ENCODE measurements at regions not wholly inside any gene's neighbourhood (a gene's known extent, or its start where the extent isn't known, plus 50 kb on each side); places are given as distances from the start of the nearest gene placed in this dataset.
A peak's percentile ranks its signal among the peaks of the same experiment; 100 is the strongest.

DNA sequence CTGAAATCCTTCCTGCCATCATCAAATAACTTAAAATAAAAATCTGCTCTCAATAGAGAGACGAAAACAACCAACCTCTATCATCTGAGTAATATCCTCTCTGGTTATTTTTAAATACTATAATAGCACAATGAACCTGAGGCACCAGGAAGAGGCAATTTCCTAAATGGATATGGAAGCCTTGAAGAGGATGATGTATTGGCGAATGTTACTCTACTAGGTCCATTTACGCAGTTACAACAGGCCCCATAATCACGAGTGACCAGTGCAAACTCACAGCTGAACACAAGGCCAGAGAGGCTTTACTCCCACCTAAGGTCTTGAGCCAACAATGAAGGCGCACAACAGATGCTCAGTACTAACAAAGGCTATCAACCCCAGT lies 678.8 kb upstream of the NR3C2 start:
- DNase-seq (ENCODE audit: low read depth) = no peak

DNA sequence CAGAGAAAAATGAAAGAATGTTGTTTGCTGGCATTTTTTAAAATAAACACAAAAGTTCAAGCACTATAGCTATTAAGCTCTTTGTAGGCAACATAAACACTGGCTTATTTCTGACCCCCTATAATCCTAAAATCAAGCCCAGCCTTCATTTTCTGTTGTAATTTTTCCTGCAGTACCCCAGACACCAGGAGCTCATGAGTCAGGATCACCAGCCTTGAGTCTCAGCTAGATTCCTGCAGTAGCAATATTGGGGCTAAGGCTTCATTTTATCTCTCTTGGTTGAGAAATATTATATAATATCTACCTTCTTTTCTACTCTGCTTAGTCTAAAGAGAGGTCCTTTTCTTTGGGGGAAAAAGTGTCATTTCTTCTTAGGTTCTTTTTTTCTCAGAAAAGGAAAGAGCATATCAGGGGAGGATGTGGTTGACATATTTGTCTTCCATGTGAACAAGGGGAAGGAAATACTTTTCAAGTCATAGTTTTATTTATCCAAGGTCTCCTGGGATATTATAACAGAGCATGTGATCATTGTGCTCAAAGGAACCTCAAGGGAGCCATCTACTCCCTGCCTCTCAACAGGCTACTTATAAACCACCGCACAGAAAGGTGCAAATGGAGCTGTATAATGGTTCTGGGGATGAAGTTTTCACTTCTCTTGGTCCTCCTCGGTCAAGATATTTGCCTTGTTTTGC lies 678.3 kb upstream of the NR3C2 start:
- DNase-seq (ENCODE audit: low read depth) = no peak

DNA sequence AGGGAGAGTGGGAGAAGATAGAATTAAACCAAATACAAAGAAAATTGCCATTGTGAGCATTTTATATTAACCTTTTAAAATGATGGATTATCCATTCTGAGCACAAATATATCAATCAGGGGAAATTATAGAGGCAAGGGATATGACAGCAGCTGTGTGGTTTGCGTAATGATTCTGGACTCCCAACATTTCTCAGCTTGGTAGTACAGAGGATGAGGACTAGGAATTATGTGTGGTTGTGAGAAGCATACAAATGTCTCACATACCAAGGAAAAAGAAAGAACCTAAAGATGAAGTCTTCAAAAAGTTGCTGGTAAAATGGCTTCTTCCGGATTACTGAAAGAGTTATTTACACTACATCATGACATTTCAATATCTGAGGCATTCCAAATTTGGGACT lies 674.6 kb upstream of the NR3C2 start:
- no peak for DNase-seq (ENCODE audit: low read depth)

DNA sequence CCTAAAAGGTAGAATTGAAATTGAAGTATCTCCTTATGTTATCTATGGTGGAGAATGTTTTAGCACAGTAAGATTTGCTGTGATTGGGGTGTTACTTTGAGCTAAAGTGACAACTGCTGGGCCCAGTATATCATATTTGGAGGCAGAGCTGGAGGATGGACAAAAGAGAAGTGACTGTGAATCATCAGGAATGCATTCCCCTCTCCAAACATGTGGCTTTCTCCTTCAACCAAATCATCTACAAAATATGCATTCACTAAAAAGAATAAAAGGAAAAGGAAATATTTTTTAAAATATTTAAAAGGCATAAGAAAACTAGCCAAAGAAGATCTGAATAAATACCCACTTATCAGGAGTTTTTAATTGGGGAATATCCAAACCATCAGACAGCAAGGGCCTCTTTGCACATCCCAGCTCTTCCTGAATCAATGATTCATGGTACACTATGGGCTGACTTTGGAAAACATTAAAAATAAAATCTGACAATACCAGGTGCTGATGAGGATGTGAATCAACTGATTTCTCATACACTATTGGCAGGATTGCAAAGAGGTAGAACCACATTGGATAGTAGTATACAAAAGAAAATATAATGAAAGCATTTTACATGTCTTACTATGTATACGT lies 671.7 kb upstream of the NR3C2 start:
- DNase-seq (ENCODE audit: low read depth) = peak; percentile 57

DNA sequence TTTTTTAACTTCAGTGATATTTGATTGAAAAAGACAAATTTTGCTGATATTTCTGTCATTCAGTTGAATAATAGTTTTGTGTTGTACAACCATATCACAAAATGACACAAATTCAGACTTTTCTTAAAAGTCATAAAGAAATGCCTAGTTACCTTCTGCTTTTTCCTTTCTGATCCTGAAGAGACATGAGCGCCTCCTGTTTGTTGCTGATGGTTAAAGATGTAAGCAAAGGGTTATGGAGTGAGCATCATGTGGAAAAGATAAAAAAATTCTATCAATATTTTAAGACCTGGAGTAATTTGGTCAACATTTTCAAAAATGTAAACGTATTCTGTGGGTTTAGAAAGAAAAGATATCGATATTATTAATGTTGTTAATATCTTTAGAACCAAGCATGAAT lies 669.9 kb upstream of the NR3C2 start:
- DNase-seq (ENCODE audit: low read depth) = no peak

DNA sequence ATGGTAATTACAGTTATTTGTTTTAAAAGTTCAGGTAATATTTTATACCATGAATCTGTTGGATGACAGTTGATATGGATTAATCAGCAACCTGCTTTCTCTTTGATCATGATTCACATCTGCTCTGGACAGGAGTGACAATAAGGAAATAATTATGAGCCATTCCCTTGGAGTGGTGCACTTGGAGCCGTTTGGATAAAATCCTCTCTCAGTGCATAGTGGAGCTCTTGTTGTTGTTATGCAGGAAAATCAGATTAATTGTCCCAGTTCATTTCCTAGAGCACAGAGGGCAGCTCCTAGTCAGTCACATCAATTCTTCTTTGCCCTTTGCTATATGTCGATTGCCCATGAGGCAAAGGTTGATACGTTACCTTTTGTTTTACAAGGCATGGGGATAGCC lies 668.3 kb upstream of the NR3C2 start:
- DNase-seq (ENCODE audit: low read depth) = no peak

DNA sequence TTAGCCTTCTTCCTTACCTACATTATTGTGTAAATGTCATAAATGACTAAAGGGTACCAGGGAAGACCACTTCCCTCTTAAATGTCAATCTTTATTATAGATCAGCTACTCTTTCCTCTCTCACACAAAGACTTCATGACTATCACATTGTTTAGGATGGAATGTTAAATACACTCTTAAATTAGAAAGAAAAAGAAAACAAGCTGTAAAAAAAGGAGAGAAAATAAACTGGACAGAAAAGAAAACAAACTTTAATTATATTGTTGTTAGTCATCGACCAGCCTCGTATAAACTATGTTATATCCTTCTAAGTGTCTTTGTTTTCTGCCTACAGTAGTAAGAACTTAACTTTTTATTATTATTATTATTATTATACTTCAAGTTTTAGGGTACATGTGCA lies 666.4 kb upstream of the NR3C2 start:
- DNase-seq (ENCODE audit: low read depth) = no peak

DNA sequence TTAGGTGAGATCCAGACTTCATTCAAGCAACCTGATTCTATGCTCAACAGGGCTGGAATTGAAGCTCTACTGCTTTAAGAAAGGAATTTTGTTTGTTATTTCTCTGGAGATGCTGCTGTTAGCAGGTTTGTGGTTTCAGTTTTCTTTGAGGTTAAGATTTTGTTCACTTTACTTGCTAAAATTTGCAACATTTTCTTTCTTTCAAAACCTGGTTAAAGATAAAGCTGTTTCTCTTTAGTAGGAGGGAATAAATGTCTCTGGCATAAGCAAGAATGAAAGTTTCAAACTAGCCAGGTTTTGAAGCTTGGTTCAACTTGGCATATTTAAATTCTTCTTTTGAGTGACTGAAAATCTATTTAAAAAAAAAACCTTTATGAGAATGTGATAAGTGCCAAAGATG lies 660.6 kb upstream of the NR3C2 start:
- DNase-seq (ENCODE audit: low read depth) = no peak

DNA sequence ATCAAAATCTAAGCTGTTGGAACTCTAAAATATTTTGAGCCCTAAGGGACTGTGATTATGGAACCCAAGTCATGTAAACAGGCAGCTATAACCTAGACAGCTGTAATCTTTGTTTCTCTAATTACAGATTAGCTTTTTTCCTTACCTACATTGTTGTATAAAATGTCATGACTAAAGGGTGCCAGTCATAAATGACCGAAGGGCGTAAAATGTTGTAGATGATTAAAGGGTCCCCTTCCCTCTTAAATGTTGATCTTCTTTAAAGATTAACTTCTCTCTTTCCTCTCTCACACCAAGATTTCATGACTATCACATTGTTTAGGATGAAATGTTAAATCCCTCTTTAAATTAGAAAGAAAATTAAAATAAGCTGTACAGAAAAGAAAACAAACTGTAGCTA lies 659.4 kb upstream of the NR3C2 start:
- no peak for DNase-seq (ENCODE audit: low read depth)

DNA sequence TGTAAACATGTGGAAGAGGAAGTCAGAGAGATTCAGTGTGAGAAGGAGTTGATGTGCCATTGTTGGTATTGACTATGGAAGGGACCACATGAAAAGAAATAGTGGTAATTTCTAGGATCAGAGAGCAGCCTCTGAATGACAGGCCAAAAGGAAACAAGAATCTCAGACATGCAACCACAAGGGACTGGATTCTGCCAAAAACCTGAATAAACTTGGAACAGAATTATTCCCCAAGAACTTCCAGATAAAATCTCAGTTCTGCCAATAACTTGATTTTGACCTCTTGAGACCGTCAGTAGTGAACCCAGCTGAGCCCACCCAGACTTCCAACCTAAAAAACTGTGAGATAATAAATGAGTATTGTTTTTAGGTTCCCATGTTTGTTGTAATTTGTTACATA lies 653.6 kb upstream of the NR3C2 start:
- no peak for DNase-seq (ENCODE audit: low read depth)

DNA sequence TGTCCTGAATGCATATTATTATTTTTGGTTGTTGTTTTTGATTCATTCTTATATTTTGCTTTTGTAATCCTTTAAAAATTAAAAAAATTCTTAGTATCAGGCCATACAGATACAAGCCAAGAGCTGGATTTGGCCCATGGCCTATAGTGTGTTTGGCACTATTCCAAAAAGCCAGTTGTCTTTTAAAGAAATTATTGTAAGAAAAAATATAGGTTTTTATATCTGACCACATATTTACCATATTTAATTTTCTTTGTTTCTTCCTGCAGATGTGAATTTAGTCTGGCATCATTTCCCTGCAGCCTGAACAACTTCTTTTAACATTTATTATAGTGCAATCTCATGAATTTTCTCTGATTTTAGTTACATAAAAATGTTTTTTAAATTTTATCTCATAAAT lies 652.8 kb upstream of the NR3C2 start:
- DNase-seq (ENCODE audit: low read depth) = no peak

DNA sequence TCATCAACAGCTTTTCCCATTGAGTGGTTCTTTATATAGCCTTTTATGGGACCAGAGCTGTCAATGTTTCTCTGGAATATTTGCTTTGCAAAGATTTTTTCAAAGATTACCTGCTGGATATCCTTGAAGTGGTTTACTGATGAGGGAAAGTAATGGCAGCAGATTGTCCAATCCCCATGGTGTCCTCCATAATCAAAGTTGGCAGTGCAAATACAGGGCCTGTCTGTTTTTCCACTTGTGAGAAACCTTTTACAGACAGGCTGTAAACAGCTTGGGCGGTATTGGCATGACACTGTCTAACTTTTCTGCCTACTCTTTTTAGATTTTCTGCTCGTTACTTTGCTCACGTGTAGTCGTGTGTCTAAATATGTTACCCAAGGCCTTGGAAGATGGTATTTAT lies 641.9 kb upstream of the NR3C2 start:
- DNase-seq (ENCODE audit: low read depth) = no peak

DNA sequence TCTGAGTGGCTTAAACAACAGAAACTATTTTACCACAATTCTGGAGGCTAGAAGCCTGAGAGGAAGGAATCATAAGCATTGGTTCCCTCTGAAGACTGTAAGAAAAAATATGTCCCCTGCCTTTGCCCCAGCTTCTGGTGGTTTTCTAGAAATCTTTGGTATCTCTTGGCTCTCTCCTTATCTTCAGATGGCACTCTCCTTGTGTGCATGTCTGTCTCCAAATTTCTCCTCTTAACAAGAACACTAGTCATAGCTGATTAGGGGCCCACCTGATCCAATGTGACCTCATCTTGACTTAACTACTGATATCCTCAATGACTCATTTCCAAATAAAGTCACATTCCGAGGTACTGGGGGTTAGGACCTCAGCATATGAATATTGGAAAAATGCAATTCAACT lies 635.0 kb upstream of the NR3C2 start:
- no peak for DNase-seq (ENCODE audit: low read depth)

DNA sequence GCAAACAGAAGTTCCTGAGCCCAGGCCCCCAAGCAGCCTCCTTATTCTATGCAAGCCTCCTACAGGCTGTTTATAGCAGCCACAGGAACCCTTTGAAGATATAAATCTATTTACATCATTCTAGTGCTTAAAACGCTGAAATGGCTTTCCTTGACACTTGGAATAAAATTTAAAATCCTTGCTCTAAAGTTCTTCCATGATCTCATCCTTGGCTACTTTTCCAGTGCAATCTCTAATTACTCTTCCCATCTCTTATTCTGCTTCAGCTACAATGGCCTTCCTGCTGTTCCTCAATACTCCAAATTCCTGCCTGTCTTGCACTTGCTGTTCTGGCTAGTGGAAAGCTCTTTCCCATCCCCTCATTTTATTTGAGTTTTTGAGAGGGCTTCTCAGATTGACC lies 634.2 kb upstream of the NR3C2 start:
- DNase-seq (ENCODE audit: low read depth) = no peak

DNA sequence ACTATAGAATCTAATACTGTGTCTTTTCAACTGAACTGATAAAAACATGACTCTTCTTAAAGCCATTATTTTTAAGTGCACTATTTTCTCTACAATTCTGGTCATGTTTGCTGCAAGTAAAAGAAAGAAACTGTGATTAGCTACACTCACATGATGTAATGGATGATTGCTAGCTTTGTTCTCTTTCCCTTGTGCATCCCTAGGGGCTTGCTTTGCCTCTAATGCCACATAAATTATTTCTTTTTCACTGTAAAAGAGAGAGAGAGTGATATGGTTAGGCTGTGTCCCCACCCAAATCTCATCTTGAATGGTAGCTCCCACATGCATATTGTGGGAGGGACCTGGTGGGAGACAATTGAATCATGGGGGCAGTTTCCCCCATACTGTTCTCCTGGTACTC lies 630.2 kb upstream of the NR3C2 start:
- DNase-seq (ENCODE audit: low read depth) = no peak

DNA sequence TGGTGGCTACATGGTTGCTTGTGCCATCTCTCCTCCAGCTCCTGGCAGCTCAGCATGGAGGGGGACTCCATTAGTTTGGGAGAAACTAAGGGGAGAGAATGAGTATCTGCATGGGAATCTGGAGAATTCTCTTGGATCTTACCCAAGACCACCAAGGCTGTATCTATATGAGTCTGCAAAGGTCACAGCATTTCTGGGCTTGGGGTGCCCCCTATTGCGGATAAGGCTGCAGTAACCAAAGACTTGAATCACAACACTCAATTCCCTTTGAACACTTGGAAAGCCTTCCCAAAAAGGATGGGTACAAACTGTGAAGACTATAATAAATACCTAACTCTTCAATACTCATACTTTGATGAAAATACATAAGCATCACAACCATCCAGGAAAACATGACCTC lies 623.5 kb upstream of the NR3C2 start:
- DNase-seq (ENCODE audit: low read depth) = no peak

DNA sequence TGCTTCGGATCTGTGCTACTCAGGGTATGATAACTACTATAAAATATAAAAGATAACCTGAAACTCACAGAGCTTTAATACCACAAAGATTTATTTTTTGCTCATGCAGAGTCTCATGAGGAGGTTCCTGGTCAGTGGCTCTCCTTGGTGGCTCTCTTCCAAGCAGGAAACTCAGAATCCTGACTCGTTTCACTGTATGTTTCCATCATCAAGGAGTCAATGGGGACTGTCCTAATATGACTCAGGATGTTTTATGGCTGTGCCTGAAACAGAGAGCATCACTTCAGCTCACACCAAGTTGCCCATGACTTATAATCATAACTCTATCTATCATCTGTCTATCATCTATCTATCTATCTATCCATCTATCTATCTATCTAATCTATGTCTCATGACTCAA lies 620.8 kb upstream of the NR3C2 start:
- DNase-seq (ENCODE audit: low read depth) = no peak

DNA sequence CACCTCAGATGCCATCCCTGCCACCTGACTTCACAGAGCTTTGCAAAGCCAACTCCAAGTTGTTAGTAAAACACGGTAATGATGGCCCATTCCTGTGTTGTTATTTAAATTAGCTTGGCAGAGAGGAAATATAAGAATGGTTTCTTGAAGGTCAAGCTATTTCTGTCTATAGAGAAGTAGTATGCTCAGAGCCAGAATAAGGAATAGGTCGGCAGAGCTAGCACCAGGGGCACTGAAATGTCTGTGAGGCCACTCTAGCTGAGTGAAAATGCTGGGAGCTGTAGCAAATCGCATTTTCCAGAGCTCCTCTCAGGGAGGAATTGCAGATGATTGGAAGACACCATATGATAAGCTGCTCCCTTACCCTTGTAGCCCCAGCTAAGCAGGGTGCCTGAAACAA lies 615.4 kb upstream of the NR3C2 start:
- DNase-seq (ENCODE audit: low read depth) = no peak

DNA sequence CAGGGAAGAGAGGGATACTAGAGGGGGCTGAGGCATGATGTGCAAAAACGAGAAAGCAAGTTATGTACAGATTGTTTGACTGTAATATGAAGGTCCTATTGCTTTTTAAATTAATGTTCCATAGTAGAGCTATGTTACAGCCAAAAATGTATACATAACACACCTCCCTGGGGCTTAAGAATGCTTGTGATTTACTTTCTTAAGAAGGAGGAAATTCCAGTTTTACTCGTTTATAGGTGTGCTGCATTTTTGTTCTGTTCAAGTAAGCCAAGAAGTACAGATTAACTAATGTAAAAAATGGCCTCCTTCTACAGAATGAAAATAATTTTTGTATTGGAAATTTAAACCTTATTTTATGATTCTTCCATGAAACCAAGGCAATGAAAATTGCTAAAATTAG lies 614.4 kb upstream of the NR3C2 start:
- no peak for DNase-seq (ENCODE audit: low read depth)

DNA sequence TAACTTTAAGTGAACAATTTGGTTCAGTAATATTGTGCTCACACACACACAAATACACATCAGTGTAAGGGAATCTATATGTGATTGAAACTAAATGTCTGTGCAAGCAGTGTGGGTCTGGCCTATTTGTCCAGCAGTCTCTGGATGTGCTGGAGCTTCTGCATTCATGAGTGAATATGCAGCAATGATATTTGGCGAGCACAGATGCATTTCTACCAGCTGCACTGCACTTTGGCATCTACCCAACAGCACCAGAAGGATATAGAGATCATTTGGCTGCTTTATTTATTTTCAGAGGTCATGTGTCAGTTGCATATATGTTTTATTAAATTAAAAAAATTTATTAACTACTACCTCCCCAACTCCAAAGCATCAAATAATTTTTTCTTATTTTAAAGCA lies 613.4 kb upstream of the NR3C2 start:
- DNase-seq (ENCODE audit: low read depth) = no peak

DNA sequence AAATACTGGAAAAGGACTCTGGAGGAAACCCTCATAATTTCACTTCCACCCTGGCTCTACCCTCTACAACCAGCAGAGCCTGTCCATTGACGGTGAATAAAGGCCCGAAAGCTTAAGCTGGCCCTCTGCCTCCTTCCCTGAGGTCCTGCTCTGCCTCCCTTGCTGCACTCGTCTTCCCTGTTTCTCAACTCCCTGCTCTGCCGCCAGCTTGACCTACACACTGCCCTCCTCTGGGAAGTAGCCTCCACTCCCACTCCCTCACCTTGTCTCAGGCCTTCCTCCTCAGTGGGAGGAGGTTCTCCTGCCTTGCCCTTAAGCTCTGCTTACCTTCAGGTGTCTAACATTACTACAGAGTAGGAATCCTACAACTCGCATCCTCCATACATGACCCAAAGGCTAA lies 608.6 kb upstream of the NR3C2 start:
- DNase-seq (ENCODE audit: low read depth) = no peak

DNA sequence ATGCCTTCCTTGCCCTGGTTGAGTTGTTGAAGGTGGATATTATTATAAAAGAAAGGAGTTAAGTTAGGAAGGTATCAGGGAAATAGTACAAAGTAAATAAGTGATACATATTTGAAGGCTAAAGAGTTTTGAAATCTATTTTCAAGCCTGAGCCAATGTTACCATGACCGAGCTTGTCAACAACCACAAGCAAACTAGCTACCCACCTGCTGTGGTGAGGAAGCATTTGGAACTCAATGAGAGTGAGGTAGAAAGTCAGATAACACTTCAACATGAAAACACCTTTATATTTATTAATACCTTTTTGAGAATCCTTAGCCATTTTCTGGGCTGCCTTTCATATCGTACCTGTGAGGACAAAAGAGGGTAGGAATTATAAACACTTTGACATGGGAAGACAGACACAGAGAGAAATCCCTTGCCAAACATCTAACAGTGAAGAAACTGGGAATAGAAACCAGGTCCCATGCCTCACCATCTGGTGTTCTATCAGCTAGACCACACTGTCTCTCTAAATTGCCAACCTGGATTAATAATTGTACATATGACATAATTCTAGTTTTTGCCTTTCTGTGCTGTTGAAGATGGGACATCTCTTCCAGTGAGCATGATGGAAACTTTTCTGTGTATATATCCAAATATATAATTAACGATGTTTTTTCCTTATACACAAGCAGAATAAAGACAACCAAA lies 606.4 kb upstream of the NR3C2 start:
- DNase-seq (ENCODE audit: low read depth) = no peak

DNA sequence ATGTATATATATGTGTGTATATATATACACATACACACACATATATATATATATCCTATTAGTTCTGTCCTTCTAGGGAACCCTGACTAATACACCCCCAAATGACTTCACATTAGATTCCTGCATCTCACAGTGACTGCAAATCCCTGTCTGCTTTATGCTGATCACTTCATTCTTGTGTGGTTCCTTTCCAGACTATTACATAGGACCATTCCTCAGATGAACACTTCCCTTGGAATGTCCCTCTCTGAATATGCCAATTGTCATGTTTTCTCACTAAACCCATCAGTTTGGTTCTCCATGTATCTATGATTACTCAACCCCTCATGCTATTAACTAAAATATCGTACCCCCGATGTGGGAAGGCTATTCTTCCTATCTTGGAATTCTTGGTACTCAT lies 605.2 kb upstream of the NR3C2 start:
- peak; percentile 30 for DNase-seq (ENCODE audit: low read depth)

DNA sequence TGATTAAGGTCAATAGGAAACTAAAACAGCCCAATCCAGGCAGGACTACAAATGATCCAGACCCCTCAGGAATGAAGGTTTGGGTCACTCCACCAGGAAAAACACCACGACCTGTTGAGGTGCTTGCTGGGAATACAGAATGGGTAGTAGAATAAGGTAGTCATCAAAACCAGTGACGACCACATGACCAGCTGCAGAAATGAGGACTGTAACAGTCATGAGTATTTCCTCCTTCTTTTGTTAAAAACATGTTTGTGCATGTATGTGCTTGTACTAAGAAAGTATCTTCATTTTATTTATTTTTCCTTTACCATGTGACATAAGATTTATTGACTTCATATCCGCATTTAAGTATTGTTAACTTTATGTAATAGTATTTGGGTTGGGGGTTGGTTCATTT lies 603.5 kb upstream of the NR3C2 start:
- DNase-seq (ENCODE audit: low read depth) = no peak

Measured in non-pigmented ciliary epithelial cell (primary cell).